Central memory CD4-positive, alpha-beta T cell (primary cell): ENCODE measurements at regions not wholly inside any gene's neighbourhood (a gene's known extent, or its start where the extent isn't known, plus 50 kb on each side); places are given as distances from the start of the nearest gene placed in this dataset.

Source experiments
- DNase-seq: peaks from one replicate; pipeline ENCODE4 v3.0.0; 2022

DNA sequence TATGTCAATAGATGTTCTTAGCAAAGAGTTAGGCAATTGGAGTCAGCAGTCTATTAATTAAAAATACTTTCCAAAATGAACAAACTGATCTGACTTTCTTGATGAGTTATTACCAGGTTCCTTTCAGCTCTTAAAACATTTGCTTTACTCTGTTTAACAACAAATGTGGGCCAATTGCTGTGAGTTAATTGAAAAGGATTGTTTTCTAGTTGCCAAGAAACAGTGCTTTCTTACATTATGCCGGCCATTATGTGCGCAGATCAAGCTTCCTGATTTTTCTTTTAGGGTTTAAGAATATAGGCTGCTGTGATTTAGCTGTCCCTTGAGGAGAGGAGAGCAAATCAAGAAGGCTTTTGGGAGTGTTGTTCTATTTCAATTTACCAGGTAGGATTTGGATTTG is 50.5 kb upstream of the ITPRID2 start:
- DNase-seq: no peak
